ENCODE measurements at regions not wholly inside any gene's neighbourhood (a gene's known extent, or its start where the extent isn't known, plus 50 kb on each side); places are given as distances from the start of the nearest gene placed in this dataset.
A peak's percentile ranks its signal among the peaks of the same experiment; 100 is the strongest.

- no peaks in the 10 kb centered on the region for H3K36me3 ChIP-seq (ENCODE audit: control insufficient read depth, insufficient read depth, low read length)
- no peaks in the 10 kb centered on the region for H3K9me3 ChIP-seq (ENCODE audit: control insufficient read depth, insufficient read depth, low read length)
- no peaks in the 10 kb centered on the region for H3K4me1 ChIP-seq (ENCODE audit: control insufficient read depth, insufficient read depth, low read length)
- no peak overlapping the region for H3K9ac ChIP-seq (ENCODE audit: low read depth, low read length)
- H3K4me3 ChIP-seq (ENCODE audit: low read depth, low read length), result no peak overlapping the region
- H3K27ac ChIP-seq (ENCODE audit: low read depth, low read length), result no peak overlapping the region
- H3K27me3 ChIP-seq (ENCODE audit: control insufficient read depth, insufficient read depth, low read length), result no peaks in the 10 kb centered on the region
Observed at GRCh38 chr5:148708854-148709253, 54.5 kb upstream of the HTR4 start.

GRCh38 chr5:148711961-148712360 is 57.6 kb upstream of the HTR4 start:
- Histone ChIP-seq H3K36me3 (ENCODE audit: control insufficient read depth, insufficient read depth, low read length) (no peaks in the 10 kb centered on the region), H3K4me3 (ENCODE audit: low read depth, low read length) (no peak overlapping the region), H3K9ac (ENCODE audit: low read depth, low read length) (no peak overlapping the region), H3K27me3 (ENCODE audit: control insufficient read depth, insufficient read depth, low read length) (no peaks in the 10 kb centered on the region), H3K4me1 (ENCODE audit: control insufficient read depth, insufficient read depth, low read length) (no peaks in the 10 kb centered on the region), H3K27ac (ENCODE audit: low read depth, low read length) (no peak overlapping the region), H3K9me3 (ENCODE audit: control insufficient read depth, insufficient read depth, low read length) (no peaks in the 10 kb centered on the region)

- Histone ChIP-seq H3K4me1 (ENCODE audit: control insufficient read depth, insufficient read depth, low read length) (0 out of 2 replicates have a peak, but pooled peaks cover 1% of the 10 kb centered on the region), H3K27ac (ENCODE audit: low read depth, low read length) (no peak overlapping the region), H3K36me3 (ENCODE audit: control insufficient read depth, insufficient read depth, low read length) (no peaks in the 10 kb centered on the region), H3K27me3 (ENCODE audit: control insufficient read depth, insufficient read depth, low read length) (no peaks in the 10 kb centered on the region), H3K4me3 (ENCODE audit: low read depth, low read length) (no peak overlapping the region), H3K9me3 (ENCODE audit: control insufficient read depth, insufficient read depth, low read length) (no peaks in the 10 kb centered on the region), H3K9ac (ENCODE audit: low read depth, low read length) (no peak overlapping the region)
Observed at GRCh38 chr5:148713735-148714508, 59.6 kb upstream of the HTR4 start.

GRCh38 chr5:148716716-148717115 is 62.4 kb upstream of the HTR4 start:
- peaks cover 14% of the 10 kb centered on the region for H3K4me1 ChIP-seq (ENCODE audit: control insufficient read depth, insufficient read depth, low read length)
- no peak overlapping the region for H3K4me3 ChIP-seq (ENCODE audit: low read depth, low read length)
- no peaks in the 10 kb centered on the region for H3K27me3 ChIP-seq (ENCODE audit: control insufficient read depth, insufficient read depth, low read length)
- no peak overlapping the region for H3K9ac ChIP-seq (ENCODE audit: low read depth, low read length)
- no peaks in the 10 kb centered on the region for H3K9me3 ChIP-seq (ENCODE audit: control insufficient read depth, insufficient read depth, low read length)
- no peaks in the 10 kb centered on the region for H3K36me3 ChIP-seq (ENCODE audit: control insufficient read depth, insufficient read depth, low read length)
- H3K27ac ChIP-seq (ENCODE audit: low read depth, low read length), result no peak overlapping the region

- no peak overlapping the region for H3K4me3 ChIP-seq (ENCODE audit: low read depth, low read length)
- no peaks in the 10 kb centered on the region for H3K36me3 ChIP-seq (ENCODE audit: control insufficient read depth, insufficient read depth, low read length)
- no peak overlapping the region for H3K9ac ChIP-seq (ENCODE audit: low read depth, low read length)
- peaks cover 14% of the 10 kb centered on the region for H3K4me1 ChIP-seq (ENCODE audit: control insufficient read depth, insufficient read depth, low read length)
- H3K27ac ChIP-seq (ENCODE audit: low read depth, low read length), result no peak overlapping the region
- H3K27me3 ChIP-seq (ENCODE audit: control insufficient read depth, insufficient read depth, low read length), result no peaks in the 10 kb centered on the region
- H3K9me3 ChIP-seq (ENCODE audit: control insufficient read depth, insufficient read depth, low read length), result no peaks in the 10 kb centered on the region
Observed at GRCh38 chr5:148717668-148718067, 63.3 kb upstream of the HTR4 start.

- no peak overlapping the region for H3K27ac ChIP-seq (ENCODE audit: low read depth, low read length)
- H3K27me3 ChIP-seq (ENCODE audit: control insufficient read depth, insufficient read depth, low read length), result no peaks in the 10 kb centered on the region; the same call in 1 of the 2 replicates
- H3K4me1 ChIP-seq (ENCODE audit: control insufficient read depth, insufficient read depth, low read length), result peaks cover 14% of the 10 kb centered on the region
- no peak overlapping the region for H3K4me3 ChIP-seq (ENCODE audit: low read depth, low read length)
- H3K9ac ChIP-seq (ENCODE audit: low read depth, low read length), result no peak overlapping the region
- H3K9me3 ChIP-seq (ENCODE audit: control insufficient read depth, insufficient read depth, low read length), result no peaks in the 10 kb centered on the region
- no peaks in the 10 kb centered on the region for H3K36me3 ChIP-seq (ENCODE audit: control insufficient read depth, insufficient read depth, low read length)
Observed at GRCh38 chr5:148719605-148720004, 65.3 kb upstream of the HTR4 start.

- Histone ChIP-seq H3K9me3 (ENCODE audit: control insufficient read depth, insufficient read depth, low read length) (no peaks in the 10 kb centered on the region), H3K27me3 (ENCODE audit: control insufficient read depth, insufficient read depth, low read length) (no peaks in the 10 kb centered on the region; the same call in 1 of the 2 replicates), H3K4me3 (ENCODE audit: low read depth, low read length) (no peak overlapping the region)
Observed at GRCh38 chr5:148720257-148720656, 65.9 kb upstream of the HTR4 start.

GRCh38 chr5:148723143-148723542 is 68.8 kb upstream of the HTR4 start:
- Histone ChIP-seq H3K27ac (ENCODE audit: low read depth, low read length) (no peak overlapping the region), H3K27me3 (ENCODE audit: control insufficient read depth, insufficient read depth, low read length) (no peaks in the 10 kb centered on the region; the same call in 1 of the 2 replicates), H3K4me3 (ENCODE audit: low read depth, low read length) (no peak overlapping the region), H3K36me3 (ENCODE audit: control insufficient read depth, insufficient read depth, low read length) (no peaks in the 10 kb centered on the region), H3K4me1 (ENCODE audit: control insufficient read depth, insufficient read depth, low read length) (peaks cover 14% of the 10 kb centered on the region), H3K9ac (ENCODE audit: low read depth, low read length) (no peak overlapping the region), H3K9me3 (ENCODE audit: control insufficient read depth, insufficient read depth, low read length) (no peaks in the 10 kb centered on the region)

More at GRCh38 chr5:148720257-148720656, 65.9 kb upstream of the HTR4 start:
- no peaks in the 10 kb centered on the region for H3K36me3 ChIP-seq (ENCODE audit: control insufficient read depth, insufficient read depth, low read length)
- H3K9ac ChIP-seq (ENCODE audit: low read depth, low read length), result no peak overlapping the region
- H3K27ac ChIP-seq (ENCODE audit: low read depth, low read length), result peak overlapping the region; percentile 21
- H3K4me1 ChIP-seq (ENCODE audit: control insufficient read depth, insufficient read depth, low read length), result peaks cover 14% of the 10 kb centered on the region

GRCh38 chr5:148725675-148726074 is 71.3 kb upstream of the HTR4 start:
- Histone ChIP-seq H3K27me3 (ENCODE audit: control insufficient read depth, insufficient read depth, low read length) (no peaks in the 10 kb centered on the region; the same call in 1 of the 2 replicates), H3K36me3 (ENCODE audit: control insufficient read depth, insufficient read depth, low read length) (no peaks in the 10 kb centered on the region), H3K9ac (ENCODE audit: low read depth, low read length) (no peak overlapping the region), H3K9me3 (ENCODE audit: control insufficient read depth, insufficient read depth, low read length) (no peaks in the 10 kb centered on the region), H3K4me3 (ENCODE audit: low read depth, low read length) (no peak overlapping the region), H3K27ac (ENCODE audit: low read depth, low read length) (no peak overlapping the region), H3K4me1 (ENCODE audit: control insufficient read depth, insufficient read depth, low read length) (no peaks in the 10 kb centered on the region; the same call in 1 of the 2 replicates)

- no peak overlapping the region for H3K4me3 ChIP-seq (ENCODE audit: low read depth, low read length)
- H3K9me3 ChIP-seq (ENCODE audit: control insufficient read depth, insufficient read depth, low read length), result no peaks in the 10 kb centered on the region
- no peaks in the 10 kb centered on the region for H3K36me3 ChIP-seq (ENCODE audit: control insufficient read depth, insufficient read depth, low read length)
Observed at GRCh38 chr5:148729182-148729581, 74.9 kb upstream of the HTR4 start.

GRCh38 chr5:148730270-148730669 is 75.9 kb upstream of the HTR4 start:
- no peak overlapping the region for H3K4me3 ChIP-seq (ENCODE audit: low read depth, low read length)
- H3K27me3 ChIP-seq (ENCODE audit: control insufficient read depth, insufficient read depth, low read length), result no peaks in the 10 kb centered on the region
- H3K9me3 ChIP-seq (ENCODE audit: control insufficient read depth, insufficient read depth, low read length), result no peaks in the 10 kb centered on the region
- H3K4me1 ChIP-seq (ENCODE audit: control insufficient read depth, insufficient read depth, low read length), result no peaks in the 10 kb centered on the region
- no peak overlapping the region for H3K27ac ChIP-seq (ENCODE audit: low read depth, low read length)
- no peaks in the 10 kb centered on the region for H3K36me3 ChIP-seq (ENCODE audit: control insufficient read depth, insufficient read depth, low read length)
- no peak overlapping the region for H3K9ac ChIP-seq (ENCODE audit: low read depth, low read length)

More at GRCh38 chr5:148729182-148729581, 74.9 kb upstream of the HTR4 start:
- no peaks in the 10 kb centered on the region for H3K27me3 ChIP-seq (ENCODE audit: control insufficient read depth, insufficient read depth, low read length)
- no peak overlapping the region for H3K9ac ChIP-seq (ENCODE audit: low read depth, low read length)
- H3K4me1 ChIP-seq (ENCODE audit: control insufficient read depth, insufficient read depth, low read length), result no peaks in the 10 kb centered on the region
- no peak overlapping the region for H3K27ac ChIP-seq (ENCODE audit: low read depth, low read length)
